HG03442 (cell line): ENCODE measurements at regions not wholly inside any gene's neighbourhood (a gene's known extent, or its start where the extent isn't known, plus 50 kb on each side); places are given as distances from the start of the nearest gene placed in this dataset.
"Not testable (repeated sequence)": the region's sequence is repeated elsewhere in the genome, so short reads cannot be mapped to it uniquely, and the experiment has no call there.

Experiments
- ATAC-seq: cut with Tn5 transposase; IDR thresholded peaks from one replicate; pipeline ENCODE4 v1.9.1; 2021; ENCODE audit warnings: mild to moderate bottlenecking, moderate library complexity; ENCODE audit not compliant: unreplicated experiment

GRCh38 chr11:43194459-43194858, 117.3 kb upstream of the API5 start:
- ATAC-seq, result not testable (repeated sequence)

- ATAC-seq, result no peak
These were observed 114.4 kb upstream of the API5 start for GRCh38 chr11:43197379-43197778.

GRCh38 chr11:43200031-43200430, 111.8 kb upstream of the API5 start:
- no peak for ATAC-seq

GRCh38 chr11:43212279-43212678, 99.5 kb upstream of the API5 start:
- ATAC-seq, result no peak

GRCh38 chr11:43214471-43214870, 97.3 kb upstream of the API5 start:
- ATAC-seq, result no peak

GRCh38 chr11:43217849-43218248, 93.9 kb upstream of the API5 start:
- no peak for ATAC-seq

- no peak for ATAC-seq
These were observed 89.6 kb upstream of the API5 start for GRCh38 chr11:43222215-43222614.

GRCh38 chr11:43223026-43223425, 88.8 kb upstream of the API5 start:
- ATAC-seq, result no peak

- no peak for ATAC-seq
These were observed 76.9 kb upstream of the API5 start for GRCh38 chr11:43234881-43235280.

GRCh38 chr11:43238341-43238740, 73.5 kb upstream of the API5 start:
- ATAC-seq, result no peak

- no peak for ATAC-seq
These were observed 72.0 kb upstream of the API5 start for GRCh38 chr11:43239791-43240190.

- no peak for ATAC-seq
These were observed 69.4 kb upstream of the API5 start for GRCh38 chr11:43242401-43242800.

GRCh38 chr11:43243927-43244326, 67.9 kb upstream of the API5 start:
- ATAC-seq, result no peak

- ATAC-seq, result no peak
These were observed 66.3 kb upstream of the API5 start for GRCh38 chr11:43245466-43245865.

- no peak for ATAC-seq
These were observed 61.5 kb upstream of the API5 start for GRCh38 chr11:43250309-43250708.

GRCh38 chr11:43261775-43262174, 50.0 kb upstream of the API5 start:
- no peak for ATAC-seq
